WI38 (cell line): ENCODE measurements at regions not wholly inside any gene's neighbourhood (a gene's known extent, or its start where the extent isn't known, plus 50 kb on each side); places are given as distances from the start of the nearest gene placed in this dataset.

Experiments
- H3K4me3 ChIP-seq: 2 replicates; pipeline ENCODE4 v1.5.1; 2011; ENCODE audit warnings: low read depth, mild to moderate bottlenecking, control low read depth, low read length
- CTCF ChIP-seq: IDR thresholded peaks from 2 replicates; pipeline ENCODE4 v1.5.1; 2012; ENCODE audit warnings: low read depth, mild to moderate bottlenecking, control low read depth, low read length

- no peak for TF ChIP-seq CTCF
- H3K4me3 ChIP-seq: no peak overlapping the region
Measured at GRCh38 chr15:68508485-68509189, 70.2 kb upstream of the CORO2B start.

- no peak for TF ChIP-seq CTCF
- H3K4me3 ChIP-seq: no peak overlapping the region
Measured at GRCh38 chr15:68510558-68510957, 68.2 kb upstream of the CORO2B start.

GRCh38 chr15:68511073-68511991 lies 67.5 kb upstream of the CORO2B start:
- no peak for TF ChIP-seq CTCF
- no peak overlapping the region for H3K4me3 ChIP-seq

- no peak for TF ChIP-seq CTCF
- no peak overlapping the region for H3K4me3 ChIP-seq
Measured at GRCh38 chr15:68512052-68512451, 66.7 kb upstream of the CORO2B start.

GRCh38 chr15:68512598-68512997 lies 66.2 kb upstream of the CORO2B start:
- no peak for TF ChIP-seq CTCF
- no peak overlapping the region for H3K4me3 ChIP-seq

- H3K4me3 ChIP-seq: no peak overlapping the region
- TF ChIP-seq CTCF: no peak
Measured at GRCh38 chr15:68515371-68516095, 63.3 kb upstream of the CORO2B start.
